ENCODE measurements at regions not wholly inside any gene's neighbourhood (a gene's known extent, or its start where the extent isn't known, plus 50 kb on each side); places are given as distances from the start of the nearest gene placed in this dataset.
"Not testable (repeated sequence)": the region's sequence is repeated elsewhere in the genome, so short reads cannot be mapped to it uniquely, and the experiment has no call there.

DNA sequence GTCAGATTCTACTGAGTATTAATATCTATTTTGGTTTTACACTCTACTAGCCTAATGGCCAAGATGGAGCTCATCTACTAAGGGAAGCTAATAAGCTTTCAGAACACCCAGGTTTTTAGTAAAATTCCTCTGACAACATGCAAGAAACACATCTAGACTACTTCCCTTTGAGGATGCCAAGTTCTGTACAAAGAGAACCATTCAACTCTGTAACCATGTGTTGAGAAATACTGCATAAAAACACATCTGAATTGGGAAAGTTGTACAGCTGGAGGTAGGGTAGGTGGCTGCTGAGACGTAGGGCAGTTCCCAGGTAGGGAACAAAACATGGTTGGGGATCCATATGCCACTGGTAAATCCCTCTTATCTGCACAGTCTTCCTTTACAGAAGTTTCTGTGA lies 66.2 kb downstream of the SC5D start:
- no peaks in the 10 kb centered on the region for H3K4me1 ChIP-seq (ENCODE audit: control insufficient read depth in 3 of 3, insufficient read depth in 3 of 3, low read length in 3 of 3)
- H3K9me3 ChIP-seq (ENCODE audit: control insufficient read depth in 3 of 3, low read length in 3 of 3) = no peaks in the 10 kb centered on the region
- no peak overlapping the region for H3K9ac ChIP-seq (ENCODE audit: low read depth in 1 of 3, low read length in 3 of 3)
- H3K36me3 ChIP-seq (ENCODE audit: control insufficient read depth in 3 of 3, insufficient read depth in 3 of 3, low read length in 3 of 3) = no peaks in the 10 kb centered on the region
- no peak overlapping the region for H3K27ac ChIP-seq (ENCODE audit: low read depth, low read length)
- H3K4me3 ChIP-seq (ENCODE audit: low read length in 3 of 3) = no peak overlapping the region
- H3K27me3 ChIP-seq (ENCODE audit: control insufficient read depth in 3 of 3, insufficient read depth in 3 of 3, low read length in 3 of 3) = no peaks in the 10 kb centered on the region

DNA sequence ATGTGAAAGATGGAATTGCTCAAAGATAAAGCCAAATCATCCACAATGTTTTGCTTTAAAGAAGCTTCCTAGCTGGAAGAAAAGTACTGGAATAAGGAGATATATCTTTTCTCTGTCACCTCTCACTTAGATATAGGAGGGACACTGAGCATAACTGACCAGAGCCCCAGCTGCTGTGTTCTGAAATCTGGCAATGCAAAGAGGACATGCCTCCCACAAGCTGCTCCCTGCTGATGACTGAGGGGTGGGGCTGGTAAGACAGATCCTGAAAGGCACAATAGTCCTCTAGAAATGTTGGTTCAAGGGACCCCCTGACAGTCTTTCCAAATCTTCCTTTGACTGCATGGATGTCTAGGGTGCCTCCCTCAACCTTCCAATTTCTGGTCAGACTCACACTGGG lies 67.0 kb downstream of the SC5D start:
- Histone ChIP-seq H3K4me1 (ENCODE audit: control insufficient read depth in 3 of 3, insufficient read depth in 3 of 3, low read length in 3 of 3) (no peaks in the 10 kb centered on the region), H3K9me3 (ENCODE audit: control insufficient read depth in 3 of 3, low read length in 3 of 3) (no peaks in the 10 kb centered on the region), H3K27ac (ENCODE audit: low read depth, low read length) (no peak overlapping the region), H3K9ac (ENCODE audit: low read depth in 1 of 3, low read length in 3 of 3) (no peak overlapping the region), H3K4me3 (ENCODE audit: low read length in 3 of 3) (no peak overlapping the region), H3K36me3 (ENCODE audit: control insufficient read depth in 3 of 3, insufficient read depth in 3 of 3, low read length in 3 of 3) (no peaks in the 10 kb centered on the region), H3K27me3 (ENCODE audit: control insufficient read depth in 3 of 3, insufficient read depth in 3 of 3, low read length in 3 of 3) (no peaks in the 10 kb centered on the region)

DNA sequence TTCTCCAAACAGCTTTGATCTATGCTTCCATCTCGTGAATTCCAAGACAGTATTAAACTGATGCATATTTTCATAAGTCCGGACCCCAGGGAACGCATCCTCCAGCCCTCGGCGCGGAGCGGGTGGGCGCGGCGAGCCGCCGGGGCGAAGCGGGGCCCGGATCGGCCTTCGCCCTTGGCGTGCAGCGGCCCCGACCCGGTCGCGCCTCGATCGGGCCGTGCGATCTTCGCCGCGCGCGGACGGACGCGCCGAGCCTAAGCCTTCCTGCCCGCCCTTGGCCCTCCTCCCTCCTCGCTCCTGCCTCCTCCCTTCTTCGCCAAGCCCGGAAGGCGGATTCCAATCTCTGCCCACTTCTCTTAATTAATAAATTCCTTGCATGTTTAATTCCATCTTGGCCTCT lies 70.4 kb downstream of the SC5D start:
- not testable (repeated sequence) for H3K9me3 ChIP-seq (ENCODE audit: control insufficient read depth in 3 of 3, low read length in 3 of 3); H3K4me1 ChIP-seq (ENCODE audit: control insufficient read depth in 3 of 3, insufficient read depth in 3 of 3, low read length in 3 of 3); H3K4me3 ChIP-seq (ENCODE audit: low read length in 3 of 3); H3K9ac ChIP-seq (ENCODE audit: low read depth in 1 of 3, low read length in 3 of 3); H3K36me3 ChIP-seq (ENCODE audit: control insufficient read depth in 3 of 3, insufficient read depth in 3 of 3, low read length in 3 of 3); H3K27ac ChIP-seq (ENCODE audit: low read depth, low read length); H3K27me3 ChIP-seq (ENCODE audit: control insufficient read depth in 3 of 3, insufficient read depth in 3 of 3, low read length in 3 of 3)

DNA sequence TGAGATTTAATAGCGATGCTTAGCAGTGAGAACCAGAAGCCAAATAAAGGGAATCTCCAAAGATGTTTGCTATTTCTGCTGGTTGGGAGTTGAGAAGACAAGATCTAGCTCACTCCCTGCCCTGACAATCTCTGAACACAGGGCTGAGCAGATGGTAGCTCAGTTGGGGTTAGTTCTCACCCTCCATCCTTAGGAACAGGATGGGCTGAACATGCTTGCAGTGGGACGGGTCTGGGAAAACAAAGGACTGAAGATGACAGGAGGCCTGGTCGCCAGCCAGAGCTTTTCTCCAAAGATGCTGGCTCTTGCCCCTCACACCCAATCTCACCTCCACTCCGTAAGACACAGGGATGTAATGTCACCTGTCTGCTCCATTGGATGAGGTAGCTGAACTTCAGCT lies 72.7 kb downstream of the SC5D start:
- Histone ChIP-seq H3K27me3 (ENCODE audit: control insufficient read depth in 3 of 3, insufficient read depth in 3 of 3, low read length in 3 of 3) (peaks cover 0 to 5% (median 2%) of the 10 kb centered on the region in 3 donors), H3K4me1 (ENCODE audit: control insufficient read depth in 3 of 3, insufficient read depth in 3 of 3, low read length in 3 of 3) (no peaks in the 10 kb centered on the region), H3K27ac (ENCODE audit: low read depth, low read length) (no peak overlapping the region), H3K4me3 (ENCODE audit: low read length in 3 of 3) (no peak overlapping the region), H3K9ac (ENCODE audit: low read depth in 1 of 3, low read length in 3 of 3) (no peak overlapping the region), H3K9me3 (ENCODE audit: control insufficient read depth in 3 of 3, low read length in 3 of 3) (no peaks in the 10 kb centered on the region), H3K36me3 (ENCODE audit: control insufficient read depth in 3 of 3, insufficient read depth in 3 of 3, low read length in 3 of 3) (no peaks in the 10 kb centered on the region)

DNA sequence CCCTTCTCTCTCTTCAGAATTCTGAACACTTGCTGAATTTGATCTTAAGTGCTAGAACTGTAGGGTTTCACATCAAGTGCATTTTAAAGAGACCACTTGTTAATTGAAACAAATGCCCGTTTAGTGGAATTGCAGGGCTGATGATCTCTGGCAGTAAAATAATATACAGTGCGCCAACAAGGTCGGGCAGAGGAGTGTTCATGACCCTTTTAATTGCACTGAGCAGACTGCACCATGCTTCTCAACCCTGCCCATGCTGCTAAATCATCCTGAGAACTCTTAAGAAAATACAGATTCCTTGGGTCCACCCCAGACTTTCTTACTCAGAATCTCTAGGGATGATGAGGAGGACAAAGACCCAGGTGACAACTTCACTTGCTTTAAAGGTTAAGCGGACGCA lies 73.5 kb downstream of the SC5D start:
- Histone ChIP-seq H3K9me3 (ENCODE audit: control insufficient read depth in 3 of 3, low read length in 3 of 3) (no peaks in the 10 kb centered on the region), H3K9ac (ENCODE audit: low read depth in 1 of 3, low read length in 3 of 3) (no peak overlapping the region), H3K4me3 (ENCODE audit: low read length in 3 of 3) (no peak overlapping the region), H3K36me3 (ENCODE audit: control insufficient read depth in 3 of 3, insufficient read depth in 3 of 3, low read length in 3 of 3) (no peaks in the 10 kb centered on the region), H3K27ac (ENCODE audit: low read depth, low read length) (no peak overlapping the region), H3K27me3 (ENCODE audit: control insufficient read depth in 3 of 3, insufficient read depth in 3 of 3, low read length in 3 of 3) (peaks cover 0 to 5% (median 2%) of the 10 kb centered on the region in 3 donors), H3K4me1 (ENCODE audit: control insufficient read depth in 3 of 3, insufficient read depth in 3 of 3, low read length in 3 of 3) (no peaks in the 10 kb centered on the region)

DNA sequence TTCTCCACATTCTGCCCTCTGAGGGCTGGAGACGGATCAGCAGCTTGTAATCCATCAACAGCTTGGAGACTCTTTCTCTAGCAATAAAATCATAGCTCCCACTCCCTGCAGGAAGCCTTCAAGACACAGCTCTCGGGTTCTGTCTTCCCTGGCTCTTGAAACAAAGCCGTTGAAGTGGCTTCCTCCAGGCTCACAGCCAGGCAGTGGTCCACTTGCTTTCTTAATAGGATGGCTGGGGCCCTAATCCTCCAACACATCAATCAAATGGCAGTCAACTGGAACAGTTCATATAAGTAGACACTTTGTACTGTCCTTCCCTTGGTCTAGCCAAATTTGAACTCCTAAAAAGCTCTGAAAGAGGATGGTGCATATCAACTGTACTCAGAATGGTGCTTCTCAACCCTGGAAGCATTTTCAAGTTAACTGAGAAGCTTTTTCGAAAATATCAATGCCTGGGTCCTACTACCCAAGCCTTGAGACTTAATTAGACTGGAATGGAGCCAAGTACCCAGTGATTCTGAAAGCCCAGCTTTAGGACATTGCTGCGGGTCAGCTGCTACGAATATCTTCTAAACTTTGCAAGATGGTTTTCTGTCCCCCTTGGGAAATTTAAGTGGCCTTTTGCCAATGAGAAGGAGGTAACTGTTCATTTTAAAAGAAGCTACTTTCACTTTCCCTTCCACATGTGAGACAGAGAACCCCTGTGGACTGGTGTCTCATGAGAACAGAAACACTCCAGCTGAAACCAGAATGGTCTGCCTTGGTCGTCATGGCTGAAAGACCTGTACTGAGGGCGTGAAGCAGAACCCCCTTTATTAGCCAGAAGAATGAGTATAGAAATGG lies 74.7 kb downstream of the SC5D start:
- Histone ChIP-seq H3K9me3 (ENCODE audit: control insufficient read depth in 3 of 3, low read length in 3 of 3) (no peaks in the 10 kb centered on the region), H3K4me3 (ENCODE audit: low read length in 3 of 3) (peak overlapping the region in 1 of 3 donors; percentile 9), H3K4me1 (ENCODE audit: control insufficient read depth in 3 of 3, insufficient read depth in 3 of 3, low read length in 3 of 3) (no peaks in the 10 kb centered on the region), H3K27ac (ENCODE audit: low read depth, low read length) (no peak overlapping the region), H3K27me3 (ENCODE audit: control insufficient read depth in 3 of 3, insufficient read depth in 3 of 3, low read length in 3 of 3) (peaks cover 0 to 5% (median 2%) of the 10 kb centered on the region in 3 donors), H3K9ac (ENCODE audit: low read depth in 1 of 3, low read length in 3 of 3) (no peak overlapping the region), H3K36me3 (ENCODE audit: control insufficient read depth in 3 of 3, insufficient read depth in 3 of 3, low read length in 3 of 3) (no peaks in the 10 kb centered on the region)

DNA sequence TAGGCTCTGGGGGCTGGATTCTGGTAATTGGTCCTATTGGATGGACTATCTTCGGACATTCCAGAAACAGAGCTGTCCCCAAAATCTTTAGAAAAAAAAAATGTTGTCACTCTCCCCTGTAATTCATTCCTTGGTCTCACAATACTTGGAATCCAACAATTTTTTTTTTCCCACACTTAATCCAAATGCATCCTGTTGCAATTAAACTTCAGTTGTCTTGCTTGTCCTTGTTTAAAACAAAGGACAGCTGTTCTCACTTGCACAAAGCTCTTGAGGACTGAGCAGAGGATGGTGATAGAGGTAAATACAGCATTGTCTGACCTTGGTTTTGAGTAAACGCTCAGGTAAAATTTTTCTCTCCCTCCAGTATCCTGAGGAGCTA lies 75.3 kb downstream of the SC5D start:
- H3K4me1 ChIP-seq (ENCODE audit: control insufficient read depth in 3 of 3, insufficient read depth in 3 of 3, low read length in 3 of 3) = no peaks in the 10 kb centered on the region
- H3K9me3 ChIP-seq (ENCODE audit: control insufficient read depth in 3 of 3, low read length in 3 of 3) = no peaks in the 10 kb centered on the region
- H3K9ac ChIP-seq (ENCODE audit: low read depth in 1 of 3, low read length in 3 of 3) = no peak overlapping the region
- no peak overlapping the region for H3K27ac ChIP-seq (ENCODE audit: low read depth, low read length)
- no peaks in the 10 kb centered on the region for H3K36me3 ChIP-seq (ENCODE audit: control insufficient read depth in 3 of 3, insufficient read depth in 3 of 3, low read length in 3 of 3)
- peaks cover 0 to 5% (median 2%) of the 10 kb centered on the region in 3 donors for H3K27me3 ChIP-seq (ENCODE audit: control insufficient read depth in 3 of 3, insufficient read depth in 3 of 3, low read length in 3 of 3)
- peak overlapping the region in 1 of 3 donors; percentile 9 for H3K4me3 ChIP-seq (ENCODE audit: low read length in 3 of 3)

DNA sequence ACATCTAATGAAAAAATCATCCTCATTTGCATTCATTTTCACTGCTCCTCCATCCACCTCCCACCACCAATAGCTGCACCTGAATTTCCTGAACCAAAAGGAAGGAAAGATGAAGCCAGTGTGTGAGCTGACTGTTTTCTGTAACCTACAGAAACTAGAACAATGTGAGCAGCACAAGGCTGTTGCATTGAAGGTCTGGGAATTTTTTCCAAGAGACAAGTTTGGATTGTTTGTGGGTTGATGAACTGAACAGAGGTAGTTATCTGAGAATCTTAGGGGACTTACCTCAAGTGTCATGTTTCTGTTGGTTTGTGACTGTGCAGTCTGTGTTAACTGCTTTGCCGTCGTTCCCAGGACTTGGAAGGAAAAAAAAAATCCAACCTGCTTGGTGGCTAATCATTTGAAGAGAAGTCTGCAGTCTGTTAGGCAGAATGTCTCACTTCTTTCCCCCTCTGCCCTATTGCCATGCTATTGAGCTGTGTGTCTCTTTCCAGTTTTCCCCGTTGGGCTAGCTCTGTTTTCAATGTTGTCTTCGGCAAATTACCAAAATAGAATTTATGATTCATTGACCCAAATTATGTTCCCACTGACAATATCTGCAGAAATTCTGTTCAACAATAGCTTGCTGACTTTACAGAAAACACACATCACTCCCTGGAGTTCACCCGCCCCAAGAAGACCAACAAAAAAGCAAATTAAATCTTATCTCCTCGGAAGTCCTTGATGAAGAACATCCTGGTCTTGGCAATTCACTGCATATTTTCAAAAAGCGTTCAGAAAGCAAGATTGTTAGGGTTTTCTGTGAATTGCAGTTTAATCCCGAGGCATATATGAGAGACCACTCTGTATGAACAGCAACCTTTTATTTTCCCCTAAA lies 76.0 kb downstream of the SC5D start:
- H3K9ac ChIP-seq (ENCODE audit: low read depth in 1 of 3, low read length in 3 of 3) = no peak overlapping the region
- no peaks in the 10 kb centered on the region for H3K4me1 ChIP-seq (ENCODE audit: control insufficient read depth in 3 of 3, insufficient read depth in 3 of 3, low read length in 3 of 3)
- H3K4me3 ChIP-seq (ENCODE audit: low read length in 3 of 3) = no peak overlapping the region
- peaks cover 0 to 5% (median 2%) of the 10 kb centered on the region in 3 donors for H3K27me3 ChIP-seq (ENCODE audit: control insufficient read depth in 3 of 3, insufficient read depth in 3 of 3, low read length in 3 of 3)
- H3K9me3 ChIP-seq (ENCODE audit: control insufficient read depth in 3 of 3, low read length in 3 of 3) = no peaks in the 10 kb centered on the region
- no peak overlapping the region for H3K27ac ChIP-seq (ENCODE audit: low read depth, low read length)
- no peaks in the 10 kb centered on the region for H3K36me3 ChIP-seq (ENCODE audit: control insufficient read depth in 3 of 3, insufficient read depth in 3 of 3, low read length in 3 of 3)

DNA sequence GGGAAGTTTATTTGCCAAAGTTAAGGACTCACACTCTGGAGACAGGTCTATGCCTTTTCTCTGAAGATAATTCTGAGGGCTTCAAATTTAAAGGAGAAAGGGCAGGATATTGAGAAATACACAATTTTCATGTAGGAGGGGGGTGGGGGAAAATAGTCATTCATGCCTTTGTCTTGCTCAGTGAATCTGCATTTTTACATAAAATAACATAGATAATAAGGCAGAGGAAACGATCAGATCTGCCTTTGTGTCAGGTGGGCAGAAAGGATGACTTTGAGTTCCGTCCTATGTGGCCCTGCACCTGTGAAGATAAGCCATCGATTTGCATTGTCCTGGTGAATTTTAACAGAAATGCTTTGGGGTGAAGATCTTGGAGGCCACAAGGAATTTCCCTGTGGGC lies 76.8 kb downstream of the SC5D start:
- no peak overlapping the region for H3K9ac ChIP-seq (ENCODE audit: low read depth in 1 of 3, low read length in 3 of 3)
- H3K9me3 ChIP-seq (ENCODE audit: control insufficient read depth in 3 of 3, low read length in 3 of 3) = no peaks in the 10 kb centered on the region
- H3K27me3 ChIP-seq (ENCODE audit: control insufficient read depth in 3 of 3, insufficient read depth in 3 of 3, low read length in 3 of 3) = peaks cover 0 to 5% (median 2%) of the 10 kb centered on the region in 3 donors
- no peak overlapping the region for H3K27ac ChIP-seq (ENCODE audit: low read depth, low read length)
- no peaks in the 10 kb centered on the region for H3K36me3 ChIP-seq (ENCODE audit: control insufficient read depth in 3 of 3, insufficient read depth in 3 of 3, low read length in 3 of 3)
- H3K4me1 ChIP-seq (ENCODE audit: control insufficient read depth in 3 of 3, insufficient read depth in 3 of 3, low read length in 3 of 3) = no peaks in the 10 kb centered on the region
- no peak overlapping the region for H3K4me3 ChIP-seq (ENCODE audit: low read length in 3 of 3)

DNA sequence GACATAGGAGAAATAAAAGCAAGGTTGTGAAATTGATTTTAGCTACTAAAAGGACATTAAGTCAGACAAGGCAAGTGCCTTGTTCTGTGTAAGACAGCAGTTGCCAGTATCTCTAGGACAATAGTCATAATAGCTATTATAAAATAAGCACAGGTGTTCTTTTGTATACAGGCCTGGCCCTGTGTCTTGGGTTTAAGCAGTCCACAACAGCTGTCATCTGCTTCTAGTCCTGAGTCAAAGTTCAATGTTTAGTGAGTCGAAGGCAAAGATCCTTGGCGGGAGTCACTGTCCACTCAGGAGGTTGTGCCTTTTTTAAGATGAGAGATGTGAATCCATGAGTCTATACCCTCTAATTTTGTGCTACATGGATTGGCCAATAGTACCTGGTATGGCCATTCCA lies 79.5 kb downstream of the SC5D start:
- Histone ChIP-seq H3K27me3 (ENCODE audit: control insufficient read depth in 3 of 3, insufficient read depth in 3 of 3, low read length in 3 of 3) (peaks cover 0 to 2% (median 0%) of the 10 kb centered on the region in 3 donors), H3K27ac (ENCODE audit: low read depth, low read length) (no peak overlapping the region), H3K4me1 (ENCODE audit: control insufficient read depth in 3 of 3, insufficient read depth in 3 of 3, low read length in 3 of 3) (no peaks in the 10 kb centered on the region), H3K4me3 (ENCODE audit: low read length in 3 of 3) (no peak overlapping the region), H3K9ac (ENCODE audit: low read depth in 1 of 3, low read length in 3 of 3) (no peak overlapping the region), H3K9me3 (ENCODE audit: control insufficient read depth in 3 of 3, low read length in 3 of 3) (no peaks in the 10 kb centered on the region), H3K36me3 (ENCODE audit: control insufficient read depth in 3 of 3, insufficient read depth in 3 of 3, low read length in 3 of 3) (no peaks in the 10 kb centered on the region)

All from skeletal muscle tissue (tissue), 3 donors.